ENCODE measurements at regions not wholly inside any gene's neighbourhood (a gene's known extent, or its start where the extent isn't known, plus 50 kb on each side); places are given as distances from the start of the nearest gene placed in this dataset.
"Not testable (repeated sequence)": the region's sequence is repeated elsewhere in the genome, so short reads cannot be mapped to it uniquely, and the experiment has no call there.

DNA sequence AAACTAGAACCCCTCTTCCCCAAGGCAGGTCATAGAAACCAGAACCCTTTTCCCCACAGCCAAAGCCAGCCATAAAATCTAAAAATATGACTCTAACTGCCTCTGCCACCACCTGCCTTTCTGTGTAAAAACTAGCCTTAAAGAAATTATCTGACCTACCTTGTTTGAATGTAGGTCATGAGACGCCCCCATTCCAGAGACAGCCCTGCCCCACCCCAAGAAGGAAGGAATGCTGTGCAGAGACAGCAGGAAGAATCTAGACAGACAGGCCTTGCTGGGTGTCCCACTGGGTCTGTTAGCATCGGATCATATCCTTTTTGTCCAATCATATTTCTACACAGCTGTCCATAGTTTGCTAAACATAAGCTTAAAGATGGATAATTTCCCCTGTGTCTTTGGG lies 128.4 kb upstream of the RAB4A start:
- no peak for DNase-seq (ENCODE audit: low read depth in 1 of 2, low spot score in 1 of 2)

DNA sequence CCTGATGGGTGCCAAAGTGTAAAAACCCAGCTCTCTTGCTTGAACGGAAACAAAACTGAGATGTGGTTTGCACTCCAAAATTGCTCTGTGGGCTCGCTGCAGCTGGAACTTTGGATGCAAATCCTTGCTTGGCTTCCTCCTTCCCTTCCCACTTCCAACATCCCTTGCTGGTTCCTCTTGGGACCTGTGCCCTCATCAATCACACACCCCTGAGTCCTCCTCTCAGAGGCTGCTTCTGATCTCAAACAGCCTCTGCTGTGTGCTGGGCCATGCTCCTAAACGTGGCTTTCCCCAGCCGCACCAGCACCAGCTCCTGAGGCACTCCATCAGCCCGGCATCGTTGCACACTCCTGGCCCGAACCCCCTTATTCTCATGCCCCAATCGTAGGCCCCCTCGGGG lies 124.3 kb upstream of the RAB4A start:
- no peak for DNase-seq (ENCODE audit: low read depth in 1 of 2, low spot score in 1 of 2)

DNA sequence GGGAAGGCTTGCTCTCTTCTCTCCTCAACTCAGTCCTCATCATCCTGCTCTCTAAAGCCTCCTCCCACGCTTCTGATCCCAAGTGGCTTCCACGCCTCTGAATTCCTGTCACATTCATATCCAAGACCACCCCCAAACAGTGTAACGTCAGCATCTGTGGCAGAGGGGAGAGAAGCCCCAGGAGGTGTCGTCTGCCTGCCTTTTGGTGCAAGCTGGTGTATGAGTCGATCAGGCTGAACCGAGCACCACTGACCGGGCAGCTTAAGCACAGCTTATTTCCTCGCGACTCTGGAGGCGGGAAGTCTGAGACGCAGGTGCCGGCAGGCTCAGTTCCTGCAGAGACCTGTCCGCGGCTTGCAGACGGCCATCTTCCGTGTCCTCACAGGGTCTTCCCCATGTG lies 123.8 kb upstream of the RAB4A start:
- no peak for DNase-seq (ENCODE audit: low read depth in 1 of 2, low spot score in 1 of 2)

DNA sequence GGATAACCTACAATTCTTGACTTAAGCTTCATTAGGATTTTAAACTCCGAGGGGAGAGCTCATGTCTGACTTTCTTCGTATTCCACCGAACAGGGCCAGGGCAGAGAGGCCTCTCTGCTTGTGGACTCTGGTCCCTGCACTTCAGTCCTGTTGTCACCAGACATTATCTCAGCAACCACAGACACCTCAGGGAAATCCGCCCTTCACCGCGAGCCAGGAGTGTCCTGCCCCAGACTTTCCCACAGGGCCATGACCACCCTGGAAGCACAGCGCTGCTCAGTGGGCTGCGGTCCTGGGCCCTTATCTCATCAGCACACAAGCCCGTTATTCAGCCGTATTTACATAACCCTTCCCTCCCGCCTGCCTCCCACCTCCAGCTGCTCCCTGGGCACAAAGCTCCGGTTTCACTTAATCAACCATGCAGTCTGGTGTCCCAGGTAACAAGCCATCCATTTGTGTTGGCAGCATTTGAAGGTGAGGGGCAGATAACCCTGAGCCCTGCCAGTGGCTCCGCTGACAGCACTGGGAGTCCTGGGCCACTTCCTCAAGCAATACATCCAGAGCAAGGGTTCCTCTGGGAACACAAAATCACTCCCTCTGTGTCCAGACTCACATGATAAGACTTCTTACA lies 122.8 kb upstream of the RAB4A start:
- no peak for DNase-seq (ENCODE audit: low read depth in 1 of 2, low spot score in 1 of 2)

DNA sequence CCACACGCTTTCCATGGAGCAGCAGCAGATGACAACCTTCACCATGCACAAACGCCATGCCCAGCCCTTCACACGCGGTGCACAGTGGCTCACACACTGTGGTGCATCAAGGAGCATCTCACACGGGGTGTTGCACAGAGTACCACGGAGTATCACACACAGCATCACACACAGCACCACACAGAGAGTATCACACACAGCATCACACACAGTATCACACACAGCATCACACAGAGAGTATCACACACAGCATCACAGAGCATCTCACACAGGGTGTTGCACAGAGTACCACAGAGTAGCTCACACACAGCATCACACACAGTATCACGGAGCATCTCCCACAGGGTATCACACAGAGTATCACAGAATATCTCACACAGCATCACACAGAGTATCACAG lies 122.2 kb upstream of the RAB4A start:
- DNase-seq (ENCODE audit: low read depth in 1 of 2, low spot score in 1 of 2) = no peak

DNA sequence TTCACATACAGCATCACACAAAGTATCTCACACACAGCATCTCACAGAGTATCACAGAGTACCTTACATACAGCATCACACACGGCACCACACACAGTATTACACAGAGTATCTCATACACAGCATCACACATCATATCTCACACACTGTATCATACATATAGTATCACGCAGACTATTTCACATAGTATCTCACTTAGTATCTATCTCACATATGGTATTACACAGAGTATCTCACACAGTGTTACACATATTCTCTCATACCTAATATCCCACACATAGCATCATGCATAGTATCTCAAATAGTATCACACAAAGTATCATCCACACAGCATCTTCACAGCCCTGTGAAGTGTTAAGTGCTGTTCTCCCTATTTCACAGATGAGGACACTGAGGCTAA lies 121.5 kb upstream of the RAB4A start:
- DNase-seq (ENCODE audit: low read depth in 1 of 2, low spot score in 1 of 2) = no peak

DNA sequence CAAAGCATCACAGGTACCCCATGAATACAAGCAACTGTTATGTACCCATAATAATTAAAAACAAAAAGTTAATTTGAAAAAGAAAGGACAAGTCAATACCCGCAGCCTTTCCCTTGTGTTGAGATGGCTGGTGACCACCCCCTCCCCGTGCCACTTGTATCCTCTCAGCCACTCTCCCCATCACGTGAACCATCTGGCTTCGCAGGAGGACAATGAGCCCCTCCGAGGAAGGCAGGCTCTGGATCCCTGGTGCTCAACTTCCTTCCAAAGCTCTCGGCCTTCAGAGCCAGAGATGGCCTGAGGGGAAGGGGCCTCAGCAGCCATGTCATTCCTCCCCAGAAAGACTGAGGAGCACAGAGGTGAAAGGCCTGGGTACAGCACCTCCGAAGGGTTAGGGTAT lies 120.4 kb upstream of the RAB4A start:
- DNase-seq (ENCODE audit: low read depth in 1 of 2, low spot score in 1 of 2) = no peak

DNA sequence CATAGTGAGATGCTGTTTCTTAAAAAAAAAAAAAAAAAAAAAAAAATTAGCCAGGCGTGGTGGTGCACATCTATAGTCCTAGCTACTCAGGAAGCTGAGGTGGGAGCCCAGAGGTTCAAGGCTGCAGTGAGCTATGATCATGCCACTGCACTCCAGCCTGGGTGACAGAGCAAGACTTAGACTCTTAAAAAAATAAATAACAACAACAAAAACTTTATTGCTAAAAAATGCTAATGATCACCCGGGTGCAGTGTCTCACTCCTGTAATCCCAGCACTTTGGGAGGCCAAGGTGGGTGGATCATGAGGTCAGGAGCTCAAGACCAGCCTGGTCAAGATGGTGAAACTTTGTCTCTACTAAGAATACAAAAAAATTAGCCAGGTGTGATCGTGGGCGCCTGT lies 119.5 kb upstream of the RAB4A start:
- DNase-seq (ENCODE audit: low read depth in 1 of 2, low spot score in 1 of 2) = not testable (repeated sequence)

DNA sequence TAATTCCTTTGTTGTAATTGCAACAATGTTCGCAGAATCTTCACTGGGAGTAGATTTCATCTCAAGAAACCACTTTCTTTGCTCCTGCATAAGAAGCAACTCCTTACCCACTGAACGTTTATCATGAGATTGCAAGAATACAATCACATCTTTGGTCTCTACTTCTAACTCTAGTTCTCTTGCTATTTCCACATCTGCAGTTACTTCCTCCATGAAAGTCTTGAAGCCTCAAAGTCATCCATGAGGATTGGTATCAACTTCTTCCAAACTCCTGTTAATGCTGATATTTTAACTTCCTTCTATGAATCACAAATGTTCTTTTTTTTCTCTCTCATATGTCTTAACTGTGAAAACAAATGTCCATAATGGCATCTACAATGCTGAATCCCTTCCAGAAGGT lies 118.6 kb upstream of the RAB4A start:
- no peak for DNase-seq (ENCODE audit: low read depth in 1 of 2, low spot score in 1 of 2)

DNA sequence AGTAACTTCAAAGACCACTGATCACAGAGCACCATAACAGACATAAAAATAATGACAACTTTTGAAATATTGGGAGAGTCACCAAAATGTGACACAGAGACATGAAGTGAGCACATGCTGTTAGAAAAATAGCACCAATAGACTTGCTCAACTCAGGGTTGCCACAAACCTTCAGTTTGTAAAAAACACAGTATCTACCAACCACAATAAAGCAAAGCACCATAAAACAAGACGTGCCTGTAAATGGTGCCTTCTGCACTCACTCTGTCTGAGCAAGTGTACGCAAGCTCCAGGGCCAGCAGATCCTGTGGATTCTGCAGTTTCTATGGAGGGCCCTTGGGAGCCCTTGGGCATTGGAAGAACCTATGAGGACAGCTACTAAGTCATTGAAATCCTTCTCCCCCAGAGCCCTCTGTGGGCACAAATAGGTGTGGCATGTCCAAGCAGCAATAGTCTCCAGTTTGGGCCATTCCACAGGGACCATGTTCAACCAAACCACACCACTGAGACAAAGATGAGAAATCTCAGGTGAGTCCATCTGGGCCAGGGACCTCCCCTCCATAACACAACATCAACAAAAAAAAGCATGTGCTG lies 116.9 kb upstream of the RAB4A start:
- no peak for DNase-seq (ENCODE audit: low read depth in 1 of 2, low spot score in 1 of 2)

DNA sequence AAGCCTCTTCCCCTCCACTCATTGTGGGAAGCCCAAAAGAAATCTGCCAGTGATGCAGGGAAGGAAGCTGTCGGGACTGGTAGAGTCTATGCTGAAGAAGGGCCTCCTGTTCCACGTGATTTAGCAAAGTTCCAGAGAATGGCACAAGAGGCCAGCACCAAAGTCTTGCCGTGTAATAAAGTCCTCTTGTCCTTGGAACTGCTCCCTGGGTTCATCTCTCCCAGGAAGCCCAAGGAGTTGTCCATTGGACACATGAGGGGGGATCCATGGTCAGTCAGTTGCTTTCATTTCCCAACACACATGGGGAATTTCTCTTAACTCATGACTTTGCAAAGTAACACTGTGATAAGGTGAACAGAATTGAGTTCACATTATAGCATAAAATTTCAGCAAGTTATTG lies 116.1 kb upstream of the RAB4A start:
- DNase-seq (ENCODE audit: low read depth in 1 of 2, low spot score in 1 of 2) = no peak

DNA sequence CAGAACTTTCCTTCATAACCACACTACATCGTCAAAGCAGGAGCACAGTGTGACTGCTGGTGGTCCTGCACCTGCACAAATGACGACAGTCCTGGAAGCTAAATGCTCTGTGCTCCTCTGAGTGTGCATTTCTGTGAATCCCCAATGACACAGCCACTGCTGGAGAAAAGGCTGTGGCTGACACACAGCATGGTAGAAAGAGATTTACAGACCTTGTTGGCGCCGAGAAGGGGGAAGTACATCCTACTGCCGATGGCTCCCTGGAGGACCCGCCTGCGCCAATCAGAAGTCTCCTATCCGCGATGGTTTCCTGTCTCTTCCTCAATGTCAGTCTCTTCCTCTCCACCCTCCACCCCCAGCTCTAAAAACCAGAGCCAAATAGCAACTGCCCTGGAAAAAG lies 115.4 kb upstream of the RAB4A start:
- no peak for DNase-seq (ENCODE audit: low read depth in 1 of 2, low spot score in 1 of 2)

DNA sequence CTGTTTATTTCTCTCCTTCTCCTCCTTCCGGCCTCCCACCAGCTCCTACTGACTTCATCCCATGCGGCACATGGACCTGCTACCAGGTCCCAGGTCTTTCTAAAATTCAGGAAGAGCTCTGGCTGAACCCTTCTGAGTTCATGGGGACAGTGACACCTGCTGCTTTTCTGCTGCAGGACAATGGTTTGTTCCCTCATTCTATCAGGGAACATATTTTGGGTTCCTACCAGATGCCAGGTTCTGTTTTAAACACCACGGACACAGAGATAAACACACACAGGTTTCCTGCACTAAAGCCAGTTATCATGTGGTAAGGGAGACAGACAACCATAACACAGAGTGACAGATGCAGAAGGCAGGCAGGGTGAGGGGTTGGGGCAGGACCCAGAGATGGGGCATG lies 114.0 kb upstream of the RAB4A start:
- no peak for DNase-seq (ENCODE audit: low read depth in 1 of 2, low spot score in 1 of 2)

DNA sequence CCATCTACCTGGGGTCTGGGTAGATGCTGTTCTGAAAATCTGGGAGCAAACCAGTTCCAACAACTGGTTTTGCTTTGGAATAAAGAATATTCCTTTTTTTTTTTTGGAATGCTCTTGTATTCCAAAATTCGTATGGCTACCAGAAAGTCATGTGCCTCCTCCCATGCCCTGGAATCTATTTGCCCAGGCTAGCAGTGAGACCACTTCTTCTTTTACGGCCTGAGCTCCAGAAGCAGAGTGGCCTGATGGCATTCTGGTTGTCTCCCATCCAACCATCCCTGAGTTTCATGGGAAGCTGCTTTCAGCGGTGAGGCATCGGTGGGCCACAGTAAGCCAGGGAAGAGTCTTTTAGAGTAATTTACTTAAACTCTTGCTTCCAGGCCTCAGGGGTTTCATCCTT lies 113.4 kb upstream of the RAB4A start:
- DNase-seq (ENCODE audit: low read depth in 1 of 2, low spot score in 1 of 2) = no peak

DNA sequence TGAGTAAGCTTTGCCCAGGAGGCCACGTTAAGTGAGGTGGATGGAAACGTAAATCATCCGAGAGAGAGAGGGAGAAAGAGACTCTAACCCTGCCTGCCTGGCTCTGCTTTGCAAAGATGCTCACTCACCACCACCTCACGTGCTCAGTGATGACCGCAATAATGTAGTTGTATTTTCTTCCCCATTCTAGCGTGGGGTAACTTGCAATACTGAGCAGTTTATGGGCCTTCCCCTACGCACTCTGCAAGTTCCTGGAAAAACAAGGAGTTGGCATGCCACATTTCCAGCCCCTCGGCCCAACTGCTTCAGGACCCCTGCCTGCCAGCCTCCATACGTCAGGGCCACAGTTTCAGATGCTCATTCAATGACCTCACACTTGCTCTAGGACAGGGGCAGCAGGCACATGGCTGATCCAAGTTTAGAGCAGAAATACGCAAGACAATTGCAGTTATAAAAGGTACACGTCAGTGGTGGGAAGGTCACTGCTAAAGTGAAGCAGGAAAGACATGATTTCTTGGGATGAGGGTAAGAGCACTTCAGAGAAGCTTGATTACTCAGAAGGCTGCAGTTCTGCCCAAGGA lies 112.5 kb upstream of the RAB4A start:
- no peak for DNase-seq (ENCODE audit: low read depth in 1 of 2, low spot score in 1 of 2)

DNA sequence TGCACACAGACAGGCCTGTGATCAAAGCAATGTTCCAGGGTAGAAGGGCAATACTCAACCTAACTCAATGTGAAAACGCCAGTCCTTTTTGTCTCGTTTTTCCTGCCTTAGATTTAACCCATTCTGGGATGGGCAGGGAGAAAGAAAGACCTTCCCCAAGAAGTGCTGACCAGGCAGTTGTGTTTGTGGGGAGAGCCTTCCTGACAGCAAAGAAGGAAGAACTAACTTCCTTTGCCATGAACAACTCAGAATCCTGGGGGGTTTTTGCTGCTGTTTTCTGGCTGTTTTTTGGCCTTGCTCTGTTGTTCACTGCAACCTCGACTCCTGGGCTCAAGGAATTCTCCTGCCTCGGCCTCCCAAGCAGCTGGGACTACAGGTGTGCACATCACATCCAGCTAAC lies 112.0 kb upstream of the RAB4A start:
- no peak for DNase-seq (ENCODE audit: low read depth in 1 of 2, low spot score in 1 of 2)

DNA sequence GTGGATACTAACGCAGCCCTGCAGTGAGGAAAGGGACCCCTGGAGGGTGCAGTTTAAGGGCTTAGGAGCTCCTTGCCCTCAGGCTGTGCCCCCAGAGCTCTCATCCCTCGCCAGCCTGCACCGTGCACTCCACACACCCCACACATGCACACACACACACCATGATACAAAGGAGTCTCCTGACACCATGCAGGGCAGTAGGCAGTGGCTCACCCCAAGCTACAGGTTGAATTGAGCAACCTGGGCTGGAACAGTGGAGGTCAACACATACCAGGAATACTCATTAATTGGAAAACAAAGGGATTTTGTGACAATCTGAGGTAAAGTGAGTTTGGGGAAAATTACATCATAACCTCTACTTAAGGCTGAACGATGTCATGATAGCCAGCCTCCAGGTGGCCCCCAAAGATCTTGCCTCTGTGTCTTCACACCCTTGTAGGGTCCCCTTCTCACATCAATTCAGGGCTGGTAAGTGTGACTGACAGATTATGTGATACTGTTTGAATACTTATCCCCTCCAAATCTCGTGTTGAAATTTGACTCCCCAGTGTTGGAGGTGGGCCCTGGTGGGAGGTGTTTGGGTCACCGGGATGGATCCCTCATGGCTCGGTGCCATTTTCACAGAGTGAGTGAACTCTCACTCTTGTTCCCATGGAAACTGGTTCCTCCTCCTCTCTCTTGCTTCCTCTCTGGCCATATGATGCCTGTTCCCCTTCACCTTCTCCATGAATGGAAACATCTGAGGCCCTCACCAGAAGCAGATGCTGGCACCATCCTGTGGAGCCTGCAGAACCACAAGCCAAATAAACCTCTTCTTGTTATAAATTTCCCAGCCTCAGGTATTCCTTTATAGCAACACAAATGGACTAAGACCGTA lies 111.0 kb upstream of the RAB4A start:
- no peak for DNase-seq (ENCODE audit: low read depth in 1 of 2, low spot score in 1 of 2)

DNA sequence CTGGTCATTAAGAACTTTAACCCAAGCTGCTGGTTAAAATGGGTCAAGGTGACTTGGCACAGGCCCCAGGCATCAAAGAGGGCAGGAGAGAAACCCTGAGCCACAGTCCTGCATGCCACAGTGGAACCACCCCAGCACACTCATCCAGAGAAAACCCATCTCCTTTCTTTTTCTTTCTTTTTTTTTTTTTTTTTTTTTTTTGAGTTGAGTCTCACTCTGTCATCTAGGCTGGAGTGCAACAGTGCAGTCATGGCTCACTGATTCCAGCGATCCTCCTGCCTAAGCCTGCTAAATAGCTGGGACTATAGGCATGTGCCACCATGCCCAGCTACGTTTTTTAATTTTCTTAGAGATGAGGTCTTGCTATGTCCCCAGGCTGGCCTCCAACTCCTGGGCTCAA lies 109.2 kb upstream of the RAB4A start:
- DNase-seq (ENCODE audit: low read depth in 1 of 2, low spot score in 1 of 2) = no peak

DNA sequence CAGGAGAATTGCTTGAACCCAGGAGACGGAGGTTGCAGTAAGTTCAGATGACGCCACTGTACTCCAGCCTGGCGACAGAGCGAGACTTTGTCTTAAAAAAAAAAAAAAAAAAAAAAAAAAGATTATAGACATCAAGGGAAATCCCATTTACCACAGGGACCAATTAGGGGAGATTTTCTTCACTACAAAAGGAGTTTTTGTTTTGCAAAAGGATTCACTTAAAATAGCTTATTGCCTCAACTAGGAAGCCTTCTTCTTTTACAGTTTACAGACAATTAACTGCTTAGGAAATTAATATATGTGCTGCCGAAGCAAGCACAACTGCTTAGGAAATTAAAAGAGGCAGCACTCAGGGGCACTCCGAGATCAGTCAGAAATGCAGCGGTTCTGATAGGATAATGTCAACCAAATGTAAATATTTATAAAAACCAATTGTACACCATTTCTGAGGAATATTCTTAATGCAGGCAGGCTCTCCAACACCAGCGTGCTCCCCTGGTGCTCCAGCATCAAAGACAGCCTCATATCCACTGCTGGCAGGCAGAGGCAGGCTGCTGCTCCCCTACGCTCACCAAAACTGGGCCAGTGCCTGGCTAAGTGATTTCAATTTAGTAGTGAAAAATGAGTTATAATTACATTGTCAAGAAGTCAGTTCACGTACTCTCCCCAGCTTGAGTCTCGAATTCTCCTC lies 107.9 kb upstream of the RAB4A start:
- no peak for DNase-seq (ENCODE audit: low read depth in 1 of 2, low spot score in 1 of 2)

DNA sequence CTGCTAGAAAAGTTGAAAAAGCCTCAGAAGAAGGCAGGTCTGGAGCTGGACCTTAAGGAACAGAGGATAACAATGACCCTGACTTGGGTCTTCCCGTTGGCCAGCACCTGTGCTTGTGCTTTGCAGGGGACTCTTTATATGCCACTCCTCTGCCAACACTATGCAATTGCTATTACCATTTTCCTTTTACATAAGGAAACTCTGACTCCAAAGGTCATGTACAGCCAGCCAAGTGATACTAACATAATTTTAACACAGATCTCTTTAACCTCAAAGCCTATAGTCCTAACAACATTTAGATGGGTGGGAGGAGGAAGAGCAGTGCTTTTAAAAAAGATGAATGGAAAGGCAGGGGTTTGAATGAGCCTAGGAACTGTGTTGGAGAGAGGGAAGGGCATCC lies 106.6 kb upstream of the RAB4A start:
- no peak for DNase-seq (ENCODE audit: low read depth in 1 of 2, low spot score in 1 of 2)

DNA sequence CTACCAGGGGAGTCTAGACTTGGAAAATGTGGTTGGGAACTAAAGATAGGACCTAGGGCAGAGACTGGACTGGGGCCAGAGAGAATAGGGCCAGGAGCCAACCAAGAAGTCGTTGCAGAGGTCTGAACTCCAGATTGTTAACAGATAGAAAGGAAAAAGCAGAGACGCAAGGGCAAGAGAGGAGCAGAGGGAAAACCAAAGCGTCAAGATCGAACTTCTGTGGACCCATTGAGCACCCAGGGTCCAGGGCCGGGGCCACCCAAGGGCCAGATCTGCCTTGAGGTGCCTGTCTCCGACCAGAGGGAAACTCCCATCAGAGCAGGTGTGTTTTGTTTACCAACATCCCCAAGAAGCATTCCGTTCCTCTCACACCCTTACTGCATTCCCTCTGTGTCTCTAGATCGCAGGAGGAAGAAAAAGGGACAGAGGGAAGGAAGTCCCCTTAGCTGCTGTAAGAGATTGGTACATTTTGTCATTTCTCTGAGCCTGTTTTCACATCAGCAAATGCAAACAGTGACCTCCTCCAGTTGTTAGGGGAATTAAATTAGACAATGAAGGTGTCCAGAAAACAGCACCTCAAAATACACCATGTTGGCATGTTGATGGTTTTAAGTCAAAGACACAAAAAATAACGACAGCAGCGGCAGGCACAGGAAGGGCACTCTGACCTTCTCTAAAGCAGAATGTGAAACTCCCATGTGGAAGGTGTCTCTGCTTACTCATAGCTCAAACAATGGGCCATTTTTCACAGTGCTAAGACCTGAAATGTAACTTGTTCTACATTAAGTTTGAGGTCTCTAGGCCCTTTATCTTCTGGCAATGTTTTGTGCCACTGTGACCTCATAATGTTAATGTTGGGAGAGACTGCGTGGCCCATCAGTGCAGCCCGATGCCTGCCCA lies 105.8 kb upstream of the RAB4A start:
- no peak for DNase-seq (ENCODE audit: low read depth in 1 of 2, low spot score in 1 of 2)
